ENCODE measurements at regions not wholly inside any gene's neighbourhood (a gene's known extent, or its start where the extent isn't known, plus 50 kb on each side); places are given as distances from the start of the nearest gene placed in this dataset.

GRCh38 chr2:59312967-59313940, 1072.1 kb upstream of the FANCL start:
- Histone ChIP-seq H3K9me3 (replicated peaks; ENCODE audit: control insufficient read depth, insufficient read depth, low read length) (no peaks in the 10 kb centered on the region), H3K4me1 (ENCODE audit: control insufficient read depth, insufficient read depth, low read length) (no peaks in the 10 kb centered on the region; the same call in 1 of the 2 replicates), H4K20me1 (ENCODE audit: control insufficient read depth, insufficient read depth) (no peaks in the 10 kb centered on the region), H2AFZ (ENCODE audit: control insufficient read depth, low read depth, low read length) (no peak overlapping the region), H3K27ac (ENCODE audit: control insufficient read depth, insufficient read depth) (no peak overlapping the region), H3K4me3 (no peak overlapping the region), H3K4me2 (ENCODE audit: control insufficient read depth, insufficient read depth) (no peak overlapping the region), H3K36me3 (ENCODE audit: control insufficient read depth in 2 of 2, insufficient read depth in 2 of 2, low read length in 1 of 2) (no peaks in the 10 kb centered on the region), H3K27me3 (replicated peaks in 1 of 2; ENCODE audit: control insufficient read depth in 2 of 2, insufficient read depth in 2 of 2, low read length in 1 of 2) (no peaks in the 10 kb centered on the region), H3K79me2 (ENCODE audit: control insufficient read depth, insufficient read depth, low read length) (no peaks in the 10 kb centered on the region), H3K9ac (ENCODE audit: control insufficient read depth, insufficient read depth, low read length) (no peak overlapping the region)
- no peak for FAIRE-seq
- SMC1A ChIA-PET (ENCODE audit: uncharacterized antibody, unreplicated experiment), result interaction anchor here (0.6 kb wide), 1 partner anchor 116 kb away, joined by 3 read pairs; no protein-coding TSS in a partner anchor
- BruUV-seq (replicated peaks), result no TSS peak
- no peak for DNase-seq (ENCODE audit: low read depth, low spot score)
- intact Hi-C loops (cut with micrococcal nuclease; ENCODE audit: unreplicated experiment), result no loop called here
- no peak for ATAC-seq
- TF ChIP-seq ZNF207 (IDR thresholded peaks at IDR 0.05; ENCODE audit: borderline replicate concordance), result no peak
- no peak for TF ChIP-seq CBX3 (IDR thresholded peaks at IDR 0.05; ENCODE audit: borderline replicate concordance, low read depth)
- TF ChIP-seq, protein P1, sequence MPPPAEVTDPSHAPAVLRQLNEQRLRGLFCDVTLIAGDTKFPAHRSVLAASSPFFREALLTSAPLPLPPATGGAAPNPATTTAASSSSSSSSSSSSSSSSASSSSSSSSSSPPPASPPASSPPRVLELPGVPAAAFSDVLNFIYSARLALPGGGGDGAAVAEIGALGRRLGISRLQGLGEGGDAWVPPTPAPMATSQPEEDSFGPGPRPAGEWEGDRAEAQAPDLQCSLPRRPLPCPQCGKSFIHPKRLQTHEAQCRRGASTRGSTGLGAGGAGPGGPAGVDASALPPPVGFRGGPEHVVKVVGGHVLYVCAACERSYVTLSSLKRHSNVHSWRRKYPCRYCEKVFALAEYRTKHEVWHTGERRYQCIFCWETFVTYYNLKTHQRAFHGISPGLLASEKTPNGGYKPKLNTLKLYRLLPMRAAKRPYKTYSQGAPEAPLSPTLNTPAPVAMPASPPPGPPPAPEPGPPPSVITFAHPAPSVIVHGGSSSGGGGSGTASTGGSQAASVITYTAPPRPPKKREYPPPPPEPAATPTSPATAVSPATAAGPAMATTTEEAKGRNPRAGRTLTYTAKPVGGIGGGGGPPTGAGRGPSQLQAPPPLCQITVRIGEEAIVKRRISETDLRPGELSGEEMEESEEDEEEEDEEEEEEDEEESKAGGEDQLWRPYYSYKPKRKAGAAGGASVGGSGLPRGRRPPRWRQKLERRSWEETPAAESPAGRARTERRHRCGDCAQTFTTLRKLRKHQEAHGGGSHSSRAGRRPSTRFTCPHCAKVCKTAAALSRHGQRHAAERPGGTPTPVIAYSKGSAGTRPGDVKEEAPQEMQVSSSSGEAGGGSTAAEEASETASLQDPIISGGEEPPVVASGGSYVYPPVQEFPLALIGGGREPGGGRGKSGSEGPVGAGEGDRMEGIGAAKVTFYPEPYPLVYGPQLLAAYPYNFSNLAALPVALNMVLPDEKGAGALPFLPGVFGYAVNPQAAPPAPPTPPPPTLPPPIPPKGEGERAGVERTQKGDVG (CRISPR knock-in tag; IDR thresholded peaks at IDR 0.05), result no peak
- WGBS (ENCODE audit: insufficient coverage, insufficient replicate concordance, low lambda C conversion rate, missing lambda C conversion rate), result 43% methylated on average over 11 of the region's 11 CpGs
- in situ Hi-C loops (cut with MboI), result no loop called here
- POLR2A ChIA-PET, result interaction anchor here (0.6 kb wide), 1 partner anchor 1217 kb away, joined by 3 read pairs; no protein-coding TSS in a partner anchor
- CTCF ChIA-PET, result interaction anchor here (0.5 kb wide), 1 partner anchor 287 kb away, joined by 3 read pairs; no protein-coding TSS in a partner anchor
- RAD21 ChIA-PET (ENCODE audit: unreplicated experiment), result no interaction called here

Measured in GM12878 (cell line).